Kidney (tissue), 13 donors: ENCODE measurements at regions not wholly inside any gene's neighbourhood (a gene's known extent, or its start where the extent isn't known, plus 50 kb on each side); places are given as distances from the start of the nearest gene placed in this dataset.

ENCODE experiments used
- DNase-seq, 5 donors: peaks; one replicate each; pipeline ENCODE4 v3.0.0-alpha.2; 2013 to 2020
- FAIRE-seq: peaks from 2 replicates; lab custom pipeline; 2012; peaks lifted over from hg19 to GRCh38; lab: Jason Lieb, UNC
- H3K27ac ChIP-seq, 2 donors: one replicate each; pipeline ENCODE4 v1.7.0; 2013; ENCODE audit warnings: low read depth in 2 of 2, low read length in 2 of 2, inconsistent platforms in 1 of 2
- H3K27me3 ChIP-seq: one replicate; pipeline ENCODE4 v1.7.1; 2013; ENCODE audit warnings: low read length, inconsistent platforms; ENCODE audit not compliant: control insufficient read depth, insufficient read depth
- H3K36me3 ChIP-seq, 3 donors: one replicate each; pipeline versions ENCODE4 v1.7.0 to v1.7.1; 2013; ENCODE audit warnings: low read length in 3 of 3, control low read depth in 1 of 3, inconsistent platforms in 1 of 3; ENCODE audit not compliant: insufficient read depth in 3 of 3, control insufficient read depth in 2 of 3
- H3K4me1 ChIP-seq, 3 donors: one replicate each; pipeline versions ENCODE4 v1.7.0 to v1.7.1; 2013; ENCODE audit warnings: low read length in 3 of 3, inconsistent platforms in 1 of 3, low read depth in 1 of 3; ENCODE audit not compliant: control insufficient read depth in 2 of 3, insufficient read depth in 2 of 3
- H3K4me3 ChIP-seq, 3 donors: one replicate each; pipeline versions ENCODE4 v1.7.0 to v1.8.1; 2013; ENCODE audit warnings: low read length in 3 of 3, control low read depth in 1 of 3, inconsistent platforms in 1 of 3
- H3K9ac ChIP-seq, 3 donors: one replicate each; pipeline versions ENCODE4 v1.7.0 to v1.7.1; 2013; ENCODE audit warnings: low read length in 3 of 3, control low read depth in 1 of 3, inconsistent platforms in 1 of 3
- H3K9me3 ChIP-seq, 3 donors: one replicate each; pipeline versions ENCODE4 v1.7.0 to v1.7.1; 2013; ENCODE audit warnings: low read length in 3 of 3, control low read depth in 1 of 3, inconsistent platforms in 1 of 3; ENCODE audit not compliant: control insufficient read depth in 2 of 3, insufficient read depth in 1 of 3
- intact Hi-C: fragments of 100-400 bp; cut with DNase I; formaldehyde crosslinking; loops from one replicate; pipeline ENCODE4 v1.11.1; 2022
- TF ChIP-seq, protein P1 (sequence below): IDR thresholded peaks from 3 replicates; pipeline ENCODE4 v1.5.1; 2012; ENCODE audit warnings: mild to moderate bottlenecking, moderate library complexity, borderline replicate concordance; ENCODE audit not compliant: insufficient read depth; ENCODE audit errors: extremely low read depth
- donor health status: control.
- donor health status: control.
- donor health status: control.
- donor health status: control.
- donor health status: control.
- donor health status: DM: yes; HTN: yes; CAD: no.
- donor health status: Normal renal cell carcinoma (clear cell type).

DNA sequence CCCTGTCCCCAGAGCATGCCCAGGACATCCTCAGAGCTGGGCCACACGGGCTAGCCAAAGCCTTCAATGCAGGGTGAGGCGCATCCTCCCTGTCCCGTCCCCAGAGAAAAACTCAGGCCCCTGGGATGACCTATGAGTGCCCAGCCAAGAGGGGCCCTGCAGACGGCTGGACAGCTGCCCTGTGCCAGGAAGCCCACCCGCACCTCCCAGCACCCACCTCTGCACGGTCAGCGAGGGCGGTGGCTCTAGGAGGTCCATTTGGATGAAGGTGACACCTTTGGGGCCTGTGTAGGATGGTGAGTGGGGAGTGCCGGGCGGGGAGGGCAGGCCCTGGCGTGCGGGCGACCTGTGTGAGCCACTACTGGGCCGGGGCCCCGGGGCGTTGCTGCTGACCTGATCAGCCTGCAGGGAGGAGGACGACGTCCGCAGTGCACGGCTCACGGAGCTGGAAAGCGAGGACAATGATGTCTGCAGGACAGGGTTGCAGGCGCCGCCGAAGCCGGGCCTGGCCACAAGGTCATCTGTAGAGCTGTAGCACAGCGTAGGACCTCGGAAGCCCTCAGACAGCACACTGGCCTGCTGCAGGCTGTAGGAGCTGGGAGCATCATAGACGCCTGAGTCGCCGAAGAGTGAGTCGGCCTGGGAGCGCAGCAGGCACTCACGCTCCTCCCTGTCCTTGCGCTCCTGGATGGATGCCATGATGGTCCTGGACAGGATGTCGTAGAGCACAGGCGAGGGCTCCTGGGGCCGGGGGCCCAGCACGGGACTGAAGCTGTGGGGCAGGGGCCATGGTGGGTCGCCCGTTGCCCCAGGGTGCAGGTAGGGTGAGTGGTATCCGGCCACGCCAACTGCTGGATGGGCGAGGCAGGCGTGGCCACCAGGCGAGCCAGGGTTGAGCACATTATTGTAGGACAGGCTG, 180.5 kb downstream of the IGLL1 start:
- no peaks in the 10 kb centered on the region for H3K27me3 ChIP-seq
- DNase-seq (peak in 1 of 5 donors; percentile 80), FAIRE-seq (no peak)
- no peaks in the 10 kb centered on the region for H3K9me3 ChIP-seq
- H3K9ac ChIP-seq = no peak overlapping the region
- peaks cover 0 to 2% (median 0%) of the 10 kb centered on the region in 3 donors for H3K4me1 ChIP-seq
- intact Hi-C loops = no loop called here
- H3K27ac ChIP-seq = no peak overlapping the region
- TF ChIP-seq, protein P1, sequence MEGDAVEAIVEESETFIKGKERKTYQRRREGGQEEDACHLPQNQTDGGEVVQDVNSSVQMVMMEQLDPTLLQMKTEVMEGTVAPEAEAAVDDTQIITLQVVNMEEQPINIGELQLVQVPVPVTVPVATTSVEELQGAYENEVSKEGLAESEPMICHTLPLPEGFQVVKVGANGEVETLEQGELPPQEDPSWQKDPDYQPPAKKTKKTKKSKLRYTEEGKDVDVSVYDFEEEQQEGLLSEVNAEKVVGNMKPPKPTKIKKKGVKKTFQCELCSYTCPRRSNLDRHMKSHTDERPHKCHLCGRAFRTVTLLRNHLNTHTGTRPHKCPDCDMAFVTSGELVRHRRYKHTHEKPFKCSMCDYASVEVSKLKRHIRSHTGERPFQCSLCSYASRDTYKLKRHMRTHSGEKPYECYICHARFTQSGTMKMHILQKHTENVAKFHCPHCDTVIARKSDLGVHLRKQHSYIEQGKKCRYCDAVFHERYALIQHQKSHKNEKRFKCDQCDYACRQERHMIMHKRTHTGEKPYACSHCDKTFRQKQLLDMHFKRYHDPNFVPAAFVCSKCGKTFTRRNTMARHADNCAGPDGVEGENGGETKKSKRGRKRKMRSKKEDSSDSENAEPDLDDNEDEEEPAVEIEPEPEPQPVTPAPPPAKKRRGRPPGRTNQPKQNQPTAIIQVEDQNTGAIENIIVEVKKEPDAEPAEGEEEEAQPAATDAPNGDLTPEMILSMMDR = no peak
- no peak overlapping the region for H3K4me3 ChIP-seq
- H3K36me3 ChIP-seq = no peaks in the 10 kb centered on the region

GRCh38 chr22:23398701-23399366, 181.3 kb downstream of the IGLL1 start:
- Histone ChIP-seq H3K9ac (no peak overlapping the region), H3K9me3 (no peaks in the 10 kb centered on the region), H3K27me3 (no peaks in the 10 kb centered on the region), H3K36me3 (no peaks in the 10 kb centered on the region), H3K4me1 (peaks cover 0 to 2% (median 0%) of the 10 kb centered on the region in 3 donors), H3K4me3 (no peak overlapping the region), H3K27ac (no peak overlapping the region)
- DNase-seq = no peak
- FAIRE-seq = no peak
- TF ChIP-seq, protein P1 = no peak
- intact Hi-C loops = no loop called here

- DNase-seq = no peak
- intact Hi-C loops = no loop called here
- Histone ChIP-seq H3K4me1 (peaks cover 0 to 2% (median 0%) of the 10 kb centered on the region in 3 donors), H3K27ac (no peak overlapping the region), H3K4me3 (no peak overlapping the region), H3K9me3 (no peaks in the 10 kb centered on the region), H3K27me3 (no peaks in the 10 kb centered on the region), H3K36me3 (no peaks in the 10 kb centered on the region), H3K9ac (no peak overlapping the region)
- TF ChIP-seq, protein P1 = no peak
- FAIRE-seq = no peak
These were observed 182.2 kb downstream of the IGLL1 start for GRCh38 chr22:23397613-23398567.
